Lower leg skin (tissue), 4 donors: ENCODE measurements at regions not wholly inside any gene's neighbourhood (a gene's known extent, or its start where the extent isn't known, plus 50 kb on each side); places are given as distances from the start of the nearest gene placed in this dataset.

Experiments used
- DNase-seq, 2 donors: peaks; one replicate each; pipeline ENCODE4 v3.0.0-alpha.2; 2019; ENCODE audit warnings: low spot score in 2 of 2
- H3K4me3 ChIP-seq: fragments of 200-600 bp; sonication (generic); 2 replicates; pipeline ENCODE4 v1.5.1; 2017; ENCODE audit warnings: mild to moderate bottlenecking, low read depth; ENCODE audit not compliant: poor library complexity, severe bottlenecking
- POLR2A ChIP-seq, 2 donors: fragments of 450-650 bp; IDR thresholded peaks; one replicate each; pipeline ENCODE4 v1.6.1; 2016 to 2017; ENCODE audit warnings: antibody characterized with exemption in 2 of 2, mild to moderate bottlenecking in 1 of 2, moderate library complexity in 1 of 2
- WGBS, 2 donors: methylation state at CpG; one replicate each; pipeline ENCODE4 v1.1.5; 2018; 5-methylcytosine and 5-hydroxymethylcytosine counted together
- intact Hi-C: fragments of 100-400 bp; cut with DNase I; formaldehyde crosslinking; loops from one replicate; pipeline ENCODE4 v1.15.0; 2023; ENCODE audit warnings: low total_unique reads
- TF ChIP-seq, protein P1 (sequence below), 3 donors: fragments of 450-650 bp; IDR thresholded peaks; one replicate each; pipeline ENCODE4 v1.5.1; 2016; ENCODE audit warnings: antibody characterized with exemption in 3 of 3, mild to moderate bottlenecking in 3 of 3, moderate library complexity in 2 of 3

DNA sequence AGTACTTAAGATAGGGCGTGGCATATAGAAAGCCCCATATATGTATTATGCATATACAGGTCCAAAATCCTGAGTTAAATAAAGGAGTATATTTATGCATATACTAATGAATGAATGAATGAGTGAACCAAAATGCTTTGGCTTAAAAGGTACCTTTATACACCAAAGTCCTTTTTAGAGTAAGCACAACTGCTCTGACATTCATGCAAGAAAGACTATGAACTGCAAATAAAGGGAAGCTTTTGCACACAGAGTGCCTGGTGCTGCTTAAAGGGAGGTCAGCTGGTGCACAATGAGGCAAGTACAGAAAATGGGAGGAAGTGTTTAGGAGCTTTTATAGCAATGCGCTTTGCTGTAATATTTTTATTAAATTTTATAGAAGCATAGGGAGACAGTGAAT, 214.0 kb downstream of the KLF13 start:
- no peak for DNase-seq
- no peak overlapping the region for H3K4me3 ChIP-seq
- intact Hi-C loops: no loop called here
- WGBS, 2 donors: 93 to 95% methylated on average over 2 of the region's 2 CpGs
- TF ChIP-seq POLR2A (IDR thresholded peaks at IDR 0.05): no peak
- TF ChIP-seq, protein P1, sequence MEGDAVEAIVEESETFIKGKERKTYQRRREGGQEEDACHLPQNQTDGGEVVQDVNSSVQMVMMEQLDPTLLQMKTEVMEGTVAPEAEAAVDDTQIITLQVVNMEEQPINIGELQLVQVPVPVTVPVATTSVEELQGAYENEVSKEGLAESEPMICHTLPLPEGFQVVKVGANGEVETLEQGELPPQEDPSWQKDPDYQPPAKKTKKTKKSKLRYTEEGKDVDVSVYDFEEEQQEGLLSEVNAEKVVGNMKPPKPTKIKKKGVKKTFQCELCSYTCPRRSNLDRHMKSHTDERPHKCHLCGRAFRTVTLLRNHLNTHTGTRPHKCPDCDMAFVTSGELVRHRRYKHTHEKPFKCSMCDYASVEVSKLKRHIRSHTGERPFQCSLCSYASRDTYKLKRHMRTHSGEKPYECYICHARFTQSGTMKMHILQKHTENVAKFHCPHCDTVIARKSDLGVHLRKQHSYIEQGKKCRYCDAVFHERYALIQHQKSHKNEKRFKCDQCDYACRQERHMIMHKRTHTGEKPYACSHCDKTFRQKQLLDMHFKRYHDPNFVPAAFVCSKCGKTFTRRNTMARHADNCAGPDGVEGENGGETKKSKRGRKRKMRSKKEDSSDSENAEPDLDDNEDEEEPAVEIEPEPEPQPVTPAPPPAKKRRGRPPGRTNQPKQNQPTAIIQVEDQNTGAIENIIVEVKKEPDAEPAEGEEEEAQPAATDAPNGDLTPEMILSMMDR (IDR thresholded peaks at IDR 0.05): no peak

DNA sequence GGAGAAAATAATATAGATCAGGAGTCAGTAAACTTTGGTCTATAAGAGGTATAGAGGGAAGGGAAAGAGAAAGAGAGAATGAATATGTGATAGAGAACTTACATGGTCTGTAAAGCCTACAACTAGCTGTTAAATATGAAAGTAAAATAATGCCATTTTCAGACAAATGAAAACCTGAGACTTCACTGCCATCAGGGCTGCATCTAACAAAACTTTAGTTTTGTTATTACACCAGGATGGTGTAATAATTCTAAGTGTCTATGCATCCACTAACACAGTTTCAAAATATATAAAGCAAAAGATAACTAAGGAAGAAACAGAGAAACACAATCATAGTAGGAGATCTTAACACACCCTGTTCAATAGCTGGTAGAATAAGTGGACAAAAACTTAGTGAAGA, 217.7 kb downstream of the KLF13 start:
- TF ChIP-seq, protein P1 (IDR thresholded peaks at IDR 0.05): no peak
- no peak for TF ChIP-seq POLR2A (IDR thresholded peaks at IDR 0.05)
- no peak overlapping the region for H3K4me3 ChIP-seq
- intact Hi-C loops: no loop called here
- no peak for DNase-seq

DNA sequence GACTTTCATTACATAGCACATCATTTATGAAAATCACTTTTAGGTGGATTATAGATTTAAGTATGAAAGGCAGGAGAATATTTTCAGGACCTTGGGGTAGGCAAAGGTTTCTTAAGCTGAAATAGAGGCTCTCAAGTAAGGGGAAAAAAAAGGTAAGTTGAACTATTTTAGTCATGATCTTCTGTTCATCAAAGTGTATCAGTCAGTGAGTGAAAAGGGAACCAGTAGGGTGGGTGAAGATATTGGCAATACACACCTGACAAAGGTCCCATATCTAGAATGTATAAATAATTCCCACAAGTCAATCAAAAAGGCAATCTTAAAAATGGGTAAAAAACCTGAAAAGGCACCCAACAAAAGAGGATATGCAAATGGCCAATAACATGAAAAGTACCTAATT, 218.6 kb downstream of the KLF13 start:
- intact Hi-C loops: no loop called here
- no peak overlapping the region for H3K4me3 ChIP-seq
- TF ChIP-seq, protein P1 (IDR thresholded peaks at IDR 0.05): no peak
- TF ChIP-seq POLR2A (IDR thresholded peaks at IDR 0.05): no peak
- DNase-seq: no peak

DNA sequence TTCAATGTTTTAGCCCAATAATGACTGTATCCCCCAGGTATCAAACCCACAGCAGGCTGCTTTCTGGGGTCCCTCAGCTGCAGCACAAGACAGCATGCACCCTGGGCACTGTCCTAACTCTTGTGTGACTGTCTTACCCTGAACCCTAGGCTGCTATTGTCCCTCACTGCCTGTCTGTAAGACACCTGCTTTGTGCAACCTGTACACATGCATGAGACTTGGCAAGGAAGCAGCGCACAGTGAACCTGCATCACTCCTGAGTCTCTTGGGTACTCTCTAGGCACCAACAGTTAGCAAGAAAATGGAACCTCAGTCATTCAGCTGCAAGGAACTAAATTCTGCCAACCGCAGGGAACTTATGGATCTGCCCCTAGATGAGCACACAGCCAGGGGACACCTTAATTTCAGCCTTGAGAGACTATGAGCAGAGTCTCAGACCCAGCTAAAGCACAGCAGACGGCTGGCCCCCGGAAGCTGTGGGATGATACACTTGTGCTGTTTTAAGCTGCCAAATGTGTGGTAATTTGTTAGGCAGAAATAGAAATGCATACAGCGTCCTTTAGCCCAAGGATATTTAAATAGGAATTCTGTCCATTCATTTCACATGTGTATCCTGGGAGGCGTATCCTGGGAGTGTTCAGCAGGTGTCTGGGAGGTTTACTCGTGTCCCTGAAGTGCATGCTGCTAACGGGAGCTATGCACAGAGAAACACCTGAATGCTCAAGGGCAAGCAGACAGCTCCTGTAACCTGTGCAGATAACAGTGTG, 223.8 kb downstream of the KLF13 start:
- no peak for DNase-seq
- intact Hi-C loops: no loop called here
- no peak overlapping the region for H3K4me3 ChIP-seq
- WGBS, 2 donors: 62 to 83% methylated on average over 8 of the region's 8 CpGs
- TF ChIP-seq POLR2A (IDR thresholded peaks at IDR 0.05): no peak

DNA sequence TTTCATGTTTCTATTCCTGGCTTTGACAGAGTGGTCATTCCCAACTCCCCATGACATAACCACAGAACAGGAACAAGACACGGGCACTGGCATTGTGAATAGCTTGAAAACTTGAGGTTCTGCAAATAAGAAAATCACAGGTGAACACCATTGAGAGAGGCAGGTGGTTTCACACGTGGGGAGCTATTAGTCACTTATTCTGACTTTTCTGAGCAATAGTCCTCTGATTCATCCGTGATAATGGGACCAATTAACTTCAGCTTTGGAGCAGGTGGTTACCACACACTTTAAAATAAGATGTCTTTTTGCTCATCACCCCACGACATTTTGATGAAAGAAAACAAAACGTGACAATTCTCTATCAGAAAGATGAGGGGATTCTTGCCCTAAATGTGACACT, 224.7 kb downstream of the KLF13 start:
- WGBS, 2 donors: 57 to 80% methylated on average over 5 of the region's 5 CpGs
- no peak for DNase-seq
- no peak for TF ChIP-seq POLR2A (IDR thresholded peaks at IDR 0.05)
- TF ChIP-seq, protein P1 (IDR thresholded peaks at IDR 0.05): no peak

DNA sequence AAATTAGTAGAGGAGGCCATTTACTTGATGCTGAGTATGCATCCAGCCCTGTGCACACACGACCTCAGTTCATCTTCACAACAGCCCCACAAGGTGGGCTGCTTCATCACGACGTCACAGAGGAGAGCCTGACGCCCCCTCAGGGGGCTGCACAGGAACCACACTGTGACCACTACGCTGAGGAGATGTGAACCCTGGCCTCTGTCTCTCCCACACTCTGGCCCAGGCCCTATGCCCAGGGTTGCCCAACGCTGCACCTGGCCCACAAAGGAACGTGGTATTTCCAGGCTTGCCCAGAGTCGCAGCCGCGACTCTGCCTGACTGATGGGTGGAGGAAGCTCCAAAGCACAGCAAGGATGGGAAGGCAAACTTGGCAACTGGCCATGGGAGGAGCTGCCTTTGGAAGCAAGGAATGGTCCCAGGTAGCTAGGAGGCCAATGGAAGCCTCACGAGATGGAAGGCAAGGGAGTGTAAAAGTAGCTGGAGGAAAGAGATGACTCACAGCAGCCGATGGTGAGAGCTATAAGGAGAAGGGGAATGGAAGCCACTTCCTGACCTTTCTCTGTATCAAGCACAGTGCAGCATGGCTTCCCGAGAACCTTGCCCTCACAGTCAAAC, 226.0 kb downstream of the KLF13 start:
- no peak overlapping the region for H3K4me3 ChIP-seq
- intact Hi-C loops: no loop called here
- DNase-seq: no peak
- TF ChIP-seq, protein P1 (IDR thresholded peaks at IDR 0.05): no peak
- no peak for TF ChIP-seq POLR2A (IDR thresholded peaks at IDR 0.05)
- WGBS, 2 donors: 64 to 84% methylated on average over 13 of the region's 13 CpGs

More for the DNA sequence above, 224.7 kb downstream of the KLF13 start:
- intact Hi-C loops: no loop called here
- no peak overlapping the region for H3K4me3 ChIP-seq
